ENCODE measurements at regions not wholly inside any gene's neighbourhood (a gene's known extent, or its start where the extent isn't known, plus 50 kb on each side); places are given as distances from the start of the nearest gene placed in this dataset.
"Not testable (repeated sequence)": the region's sequence is repeated elsewhere in the genome, so short reads cannot be mapped to it uniquely, and the experiment has no call there.

DNA sequence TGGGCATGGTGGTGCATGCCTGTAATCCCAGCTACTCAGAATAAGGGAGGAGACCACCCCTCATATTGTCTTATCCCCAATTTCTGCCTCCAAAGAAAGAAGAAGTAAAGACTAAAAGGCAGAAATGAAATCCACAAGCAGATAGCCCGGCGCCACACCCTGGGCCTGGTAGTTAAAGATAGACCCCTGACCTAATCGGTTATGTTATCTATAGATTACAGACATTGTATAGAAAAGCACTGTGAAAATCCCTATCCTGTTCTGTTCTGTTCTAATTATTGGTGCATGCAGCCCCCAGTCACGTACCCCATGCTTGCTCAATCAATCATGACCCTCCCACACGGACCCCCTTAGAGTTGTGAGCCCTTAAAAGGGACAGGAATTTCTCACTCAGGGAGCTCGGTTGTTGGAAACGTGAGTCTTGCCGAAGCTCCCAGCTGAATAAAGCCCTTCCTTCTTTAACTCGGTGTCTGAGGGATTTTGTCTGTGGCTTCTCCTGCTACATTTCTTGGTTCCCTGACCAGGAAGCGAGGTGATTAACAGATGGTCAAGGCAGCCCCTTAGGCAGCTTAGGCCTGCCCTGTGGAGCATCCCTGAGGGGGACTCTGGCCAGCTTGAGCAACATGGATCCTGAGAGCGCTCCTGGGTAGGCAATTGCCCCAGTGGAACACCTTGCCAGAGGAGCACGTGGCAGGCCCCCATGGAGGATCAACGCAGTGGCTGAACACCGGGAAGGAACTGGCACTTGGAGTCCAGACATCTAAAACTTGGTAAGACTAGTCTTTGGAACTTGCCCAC lies 188.7 kb upstream of the NDUFV2 start:
- not testable (repeated sequence) for DNase-seq

GRCh38 chr18:8914404-8915264 lies 187.9 kb upstream of the NDUFV2 start:
- not testable (repeated sequence) for DNase-seq

- DNase-seq: not testable (repeated sequence)
These were observed 181.4 kb upstream of the NDUFV2 start for GRCh38 chr18:8920856-8921787.

- no peak for DNase-seq
These were observed 176.0 kb upstream of the NDUFV2 start for GRCh38 chr18:8926464-8926863.

- DNase-seq: no peak
These were observed 174.5 kb upstream of the NDUFV2 start for GRCh38 chr18:8928044-8928443.

- no peak for DNase-seq
These were observed 173.4 kb upstream of the NDUFV2 start for GRCh38 chr18:8928847-8929780.

DNA sequence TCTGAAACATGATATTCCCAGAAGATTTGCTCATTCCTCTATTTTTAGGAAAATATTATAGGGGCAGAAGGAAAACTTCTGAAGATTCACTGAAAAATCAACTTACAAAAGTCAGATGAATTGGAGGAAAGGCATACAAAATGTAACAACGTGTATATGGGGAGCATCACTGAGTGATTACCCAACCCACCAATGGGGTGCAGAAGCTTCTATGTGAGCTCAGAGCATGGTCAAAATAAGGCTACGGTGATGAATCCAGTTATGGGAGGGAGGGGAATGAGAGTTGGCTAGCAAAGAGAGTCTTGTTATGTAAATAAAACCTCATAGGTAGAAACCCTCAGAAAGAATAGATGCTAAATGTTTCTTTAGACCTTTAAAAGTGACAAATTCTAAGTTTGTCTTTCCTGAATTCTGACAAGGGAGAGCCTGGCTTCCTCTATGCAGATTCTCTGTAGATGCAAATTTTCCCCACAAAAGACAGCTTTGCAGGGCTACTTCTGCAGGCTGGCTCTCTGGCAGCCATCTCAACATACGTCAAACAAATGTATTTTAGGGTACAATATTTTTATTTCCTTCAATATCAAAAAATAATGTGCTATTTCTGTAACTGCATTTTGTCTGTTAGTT lies 171.4 kb upstream of the NDUFV2 start:
- no peak for DNase-seq

GRCh38 chr18:8932866-8933265 lies 169.6 kb upstream of the NDUFV2 start:
- DNase-seq: no peak

- DNase-seq: no peak
These were observed 168.7 kb upstream of the NDUFV2 start for GRCh38 chr18:8933714-8934284.

DNA sequence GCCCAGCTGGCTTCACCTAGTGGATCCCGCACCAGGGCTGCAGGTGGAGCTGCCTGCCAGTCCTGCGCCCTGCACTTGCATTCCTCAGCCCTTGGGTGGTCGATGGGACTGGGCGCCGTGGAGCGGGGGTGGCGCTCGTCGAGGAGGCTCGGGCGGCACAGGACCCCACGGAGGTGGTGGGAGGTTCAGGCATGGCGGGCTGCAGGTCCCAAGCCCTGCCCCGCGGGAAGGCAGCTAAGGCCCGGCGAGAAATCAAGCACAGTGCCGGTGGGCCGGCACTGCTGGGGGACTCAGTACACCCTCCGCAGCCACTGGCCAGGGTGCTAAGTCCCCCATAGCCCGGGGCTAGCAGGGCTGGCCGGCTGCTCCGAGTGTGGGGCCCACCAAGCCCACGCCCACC lies 167.2 kb upstream of the NDUFV2 start:
- not testable (repeated sequence) for DNase-seq

DNA sequence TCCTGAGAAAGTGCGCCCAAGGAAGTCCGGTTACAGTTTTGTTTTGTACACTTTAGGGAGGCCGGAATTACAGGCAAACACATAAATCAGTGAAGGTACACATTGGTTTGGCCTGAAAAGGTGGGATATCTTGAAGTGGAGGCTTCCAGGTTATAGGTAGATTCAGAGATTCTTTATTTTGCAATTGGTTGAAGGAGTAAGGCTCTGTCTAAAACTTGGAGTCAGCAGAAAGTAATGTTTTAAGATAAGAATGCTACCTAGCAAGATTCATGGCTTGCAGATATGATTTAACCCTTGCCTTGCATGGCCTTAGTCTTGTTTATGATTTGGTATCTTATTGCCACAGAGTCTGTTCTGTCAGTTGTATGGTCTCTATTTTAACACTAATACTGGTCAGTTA lies 165.9 kb upstream of the NDUFV2 start:
- DNase-seq: no peak

GRCh38 chr18:8937160-8938094 lies 165.1 kb upstream of the NDUFV2 start:
- peak; percentile 54 for DNase-seq

- no peak for DNase-seq
These were observed 163.7 kb upstream of the NDUFV2 start for GRCh38 chr18:8938817-8939216.

DNA sequence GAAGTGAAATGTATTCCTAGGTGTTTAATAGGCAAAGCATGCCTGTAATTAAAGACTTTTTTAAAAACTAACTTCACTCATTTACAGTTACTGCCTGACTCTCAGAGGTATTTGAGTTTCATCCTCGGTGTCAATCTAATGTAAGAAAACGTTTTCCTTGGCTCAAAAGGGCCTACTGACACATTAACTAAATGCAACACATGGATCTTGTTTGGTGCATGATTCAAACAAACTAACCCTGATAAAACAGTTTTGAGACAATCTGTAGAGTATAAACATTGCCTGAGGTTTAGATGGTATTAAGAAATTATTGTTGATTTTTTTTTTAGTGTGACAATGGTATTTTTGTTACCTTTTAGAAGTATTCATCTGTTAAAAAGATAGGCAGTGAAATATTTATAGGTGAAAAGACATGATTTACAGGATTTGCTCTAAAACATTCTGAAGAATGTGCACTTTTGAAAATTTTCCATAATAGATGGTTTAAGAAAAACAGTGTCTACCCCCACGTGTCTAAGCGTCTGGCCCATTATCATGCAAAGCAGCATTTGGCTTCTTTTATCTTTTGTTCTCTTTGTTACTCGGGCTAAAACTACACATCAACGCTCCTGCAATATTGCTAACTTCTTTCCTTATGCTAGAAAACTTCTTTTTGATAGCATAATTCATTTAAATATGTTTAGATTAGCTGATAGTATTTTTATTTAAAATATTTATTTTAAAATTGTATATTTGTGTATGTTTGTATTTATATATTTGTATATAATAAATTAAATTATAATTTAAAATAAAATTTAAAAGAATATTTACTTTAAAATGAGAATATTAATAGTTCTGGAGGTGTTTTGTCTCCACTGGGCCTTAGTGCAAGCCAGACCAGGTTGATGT lies 160.2 kb upstream of the NDUFV2 start:
- DNase-seq: no peak

DNA sequence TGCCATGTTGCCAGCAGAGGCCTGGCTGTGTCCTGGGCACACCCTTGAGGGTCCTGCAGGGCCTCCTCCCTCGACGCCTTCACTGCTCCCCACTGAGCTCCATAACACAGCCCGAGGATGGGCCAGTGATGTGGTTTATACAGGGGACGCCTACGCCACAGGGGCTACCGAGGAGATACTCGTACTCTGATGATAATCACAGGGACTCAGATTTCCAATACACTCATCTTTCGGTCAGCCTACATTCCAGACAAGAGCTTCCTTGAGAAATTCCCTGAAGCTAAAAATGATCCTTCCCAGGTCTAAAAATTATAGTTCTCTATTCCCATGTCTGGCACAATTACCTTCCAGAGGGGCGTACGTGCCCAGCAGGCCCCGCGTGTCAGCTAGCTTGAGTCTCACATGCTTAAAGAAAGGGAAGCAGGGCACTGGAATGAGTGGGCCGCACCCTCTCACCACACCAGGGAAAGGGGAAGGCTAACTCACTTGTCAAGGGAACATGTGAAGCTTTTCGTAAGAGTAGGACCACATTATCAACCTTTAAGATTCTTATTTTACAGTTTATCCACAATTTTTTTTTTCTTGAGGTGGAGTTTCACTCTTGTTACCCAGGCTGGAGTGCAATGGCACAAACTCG lies 159.5 kb upstream of the NDUFV2 start:
- no peak for DNase-seq

DNA sequence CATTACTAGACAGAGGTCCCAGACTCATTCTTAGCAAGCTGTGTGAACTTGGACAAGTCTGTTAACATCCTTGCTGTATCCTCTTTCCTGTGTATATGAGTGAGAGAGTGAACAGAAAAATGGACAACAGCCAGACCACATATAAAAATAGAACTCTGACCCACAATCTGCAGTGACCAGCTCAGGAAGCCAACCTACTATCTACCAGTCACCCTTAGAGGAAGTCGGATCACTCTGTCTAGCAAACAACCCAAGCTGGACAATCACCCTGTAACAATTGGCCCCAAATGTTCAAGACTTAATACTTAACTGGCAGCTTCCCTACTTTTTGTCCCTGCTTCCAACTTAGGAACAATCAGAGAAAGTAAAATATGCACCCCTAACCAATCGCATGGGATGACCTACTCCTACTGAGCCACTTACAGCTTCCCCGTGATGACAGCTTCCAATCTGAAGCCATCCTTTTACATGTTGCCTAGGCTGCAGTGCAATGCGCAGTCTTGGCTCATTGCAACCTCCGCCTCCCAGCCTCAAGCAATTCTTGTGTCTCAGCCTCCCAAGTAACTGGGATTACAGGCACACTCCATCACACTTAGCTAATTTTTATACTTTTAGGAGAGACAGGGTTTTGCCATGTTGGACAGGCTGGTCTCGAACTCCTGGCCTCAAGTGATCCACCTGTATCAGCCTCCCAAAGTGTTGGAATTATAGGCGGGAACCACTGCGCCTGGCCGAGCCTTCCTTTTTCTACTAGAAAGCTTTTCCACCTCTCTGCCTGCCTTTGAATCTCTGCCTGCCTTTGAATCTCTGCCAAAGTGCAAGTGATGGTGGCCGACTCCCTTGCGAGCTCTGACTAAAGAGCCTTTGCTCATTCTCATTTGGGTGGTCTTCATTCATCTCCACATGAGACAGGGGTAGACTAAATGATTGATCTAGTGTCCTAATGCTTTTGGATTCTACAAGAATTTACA lies 158.3 kb upstream of the NDUFV2 start:
- no peak for DNase-seq
